ENCODE measurements at regions not wholly inside any gene's neighbourhood (a gene's known extent, or its start where the extent isn't known, plus 50 kb on each side); places are given as distances from the start of the nearest gene placed in this dataset.

- DNase-seq (ENCODE audit: low spot score): peak; percentile 7
These were observed 84.3 kb upstream of the PHF14 start for GRCh38 chr7:10889266-10889898.

GRCh38 chr7:10908600-10908999 is 65.1 kb upstream of the PHF14 start:
- no peak for DNase-seq (ENCODE audit: low spot score)

- no peak for DNase-seq (ENCODE audit: low spot score)
These were observed 63.2 kb upstream of the PHF14 start for GRCh38 chr7:10910447-10910846.

- DNase-seq (ENCODE audit: low spot score): no peak
These were observed 61.6 kb upstream of the PHF14 start for GRCh38 chr7:10912077-10912476.

GRCh38 chr7:10913457-10913856 is 60.2 kb upstream of the PHF14 start:
- no peak for DNase-seq (ENCODE audit: low spot score)

GRCh38 chr7:10918093-10918590 is 55.5 kb upstream of the PHF14 start:
- no peak for DNase-seq (ENCODE audit: low spot score)

GRCh38 chr7:10919923-10920322 is 53.7 kb upstream of the PHF14 start:
- DNase-seq (ENCODE audit: low spot score): no peak

Measured in hematopoietic multipotent progenitor cell treated with erythropoietin and hydrocortisone succinate and interleukin-3 and kit ligand, for 15 days (in vitro differentiated cells).